Naive thymus-derived CD8-positive, alpha-beta T cell (primary cell): ENCODE measurements at regions not wholly inside any gene's neighbourhood (a gene's known extent, or its start where the extent isn't known, plus 50 kb on each side); places are given as distances from the start of the nearest gene placed in this dataset.

ENCODE experiments used
- ATAC-seq, 2 donors: fragments of 150-1000 bp; cut with Tn5 transposase in 1 of 2; sonication (Bioruptor Pico), chemical (Tn5 transposase) in 1 of 2; 1 replicate in 1 of 2; 2 replicates in 1 of 2; pipeline ENCODE4 v1.10.0; 2021; ENCODE audit warnings: mild to moderate bottlenecking in 2 of 2, moderate library complexity in 2 of 2
- POLR2A ChIA-PET: fragments of 350-600 bp; sonication (Branson Sonifier 250); formaldehyde crosslinking; loops from one replicate; lab custom pipeline; 2021; ENCODE audit warnings: antibody characterized with exemption; lab: Charles Lee
- DNase-seq, 10 donors: peaks; one replicate each; pipeline versions ENCODE4 v3.0.0 to v3.0.0-alpha.2; 2020 to 2022
- H3K27ac Mint-ChIP-seq, 10 donors: one replicate each; pipeline ENCODE4 v1.8.0; 2020 to 2022; ENCODE audit warnings: mild to moderate bottlenecking in 10 of 10, mixed read lengths in 10 of 10, moderate library complexity in 4 of 10, inconsistent platforms in 1 of 10
- H3K27me3 Mint-ChIP-seq, 5 donors: one replicate each; pipeline ENCODE4 v1.8.0; 2021 to 2022; ENCODE audit warnings: mixed read lengths in 5 of 5
- H3K36me3 Mint-ChIP-seq, 3 donors: one replicate each; pipeline ENCODE4 v1.8.0; 2020 to 2022; ENCODE audit warnings: mixed read lengths in 3 of 3, mild to moderate bottlenecking in 2 of 3, inconsistent platforms in 1 of 3
- H3K4me1 Mint-ChIP-seq, 4 donors: one replicate each; pipeline ENCODE4 v1.8.0; 2021 to 2022; ENCODE audit warnings: mixed read lengths in 4 of 4
- H3K4me3 Mint-ChIP-seq, 10 donors: one replicate each; pipeline ENCODE4 v1.8.0; 2020 to 2022; ENCODE audit warnings: mild to moderate bottlenecking in 10 of 10, mixed read lengths in 10 of 10, moderate library complexity in 6 of 10, inconsistent platforms in 1 of 10
- H3K9me3 Mint-ChIP-seq, 9 donors: one replicate each; pipeline ENCODE4 v1.8.0; 2020 to 2022; ENCODE audit warnings: mixed read lengths in 9 of 9, mild to moderate bottlenecking in 3 of 9, inconsistent platforms in 1 of 9, moderate library complexity in 1 of 9

DNA sequence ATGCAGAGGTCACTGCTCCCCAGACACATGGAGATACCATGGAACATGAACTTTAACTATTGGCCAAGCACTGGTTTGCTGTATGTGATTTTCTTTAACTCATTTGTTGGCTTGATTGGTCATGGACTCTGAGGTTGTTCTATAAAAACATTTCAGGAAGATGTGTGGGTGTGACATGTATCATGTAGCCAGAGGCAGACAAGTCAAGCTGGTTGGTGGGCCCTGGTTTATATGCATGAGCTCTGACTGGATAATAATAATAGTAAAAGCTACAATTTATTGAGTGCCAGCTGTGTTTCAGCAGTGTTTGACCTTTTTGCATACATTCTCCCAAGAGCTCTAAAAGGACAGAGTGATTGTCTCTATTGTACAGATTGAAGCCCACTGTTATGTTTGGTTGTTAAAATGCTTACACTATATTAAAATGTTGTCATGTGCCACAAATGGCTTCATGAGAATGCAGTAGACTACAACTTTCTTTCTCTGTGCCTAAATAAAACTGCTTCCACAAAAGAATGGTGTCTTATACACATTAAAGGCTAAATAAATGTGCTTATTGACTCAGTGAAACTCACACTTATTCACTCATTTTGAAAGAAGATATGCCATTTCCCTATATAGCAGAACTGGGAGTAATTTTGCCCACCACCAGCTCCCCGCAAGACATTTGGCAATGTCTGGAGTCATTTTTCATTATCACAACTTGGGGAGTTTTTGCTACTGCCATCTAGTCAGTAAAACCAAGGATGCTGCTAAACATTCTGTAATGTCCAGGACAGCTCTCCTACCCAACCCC is 243.6 kb upstream of the NFE2L3 start:
- Mint-ChIP-seq H3K4me3 (no peak overlapping the region), H3K9me3 (no peaks in the 10 kb centered on the region), H3K27me3 (peaks cover 5 to 13% (median 9%) of the 10 kb centered on the region in 5 donors), H3K4me1 (no peaks in the 10 kb centered on the region), H3K27ac (no peak overlapping the region), H3K36me3 (no peaks in the 10 kb centered on the region)
- ATAC-seq (no peak), DNase-seq (no peak)
- POLR2A ChIA-PET, result no interaction called here

DNA sequence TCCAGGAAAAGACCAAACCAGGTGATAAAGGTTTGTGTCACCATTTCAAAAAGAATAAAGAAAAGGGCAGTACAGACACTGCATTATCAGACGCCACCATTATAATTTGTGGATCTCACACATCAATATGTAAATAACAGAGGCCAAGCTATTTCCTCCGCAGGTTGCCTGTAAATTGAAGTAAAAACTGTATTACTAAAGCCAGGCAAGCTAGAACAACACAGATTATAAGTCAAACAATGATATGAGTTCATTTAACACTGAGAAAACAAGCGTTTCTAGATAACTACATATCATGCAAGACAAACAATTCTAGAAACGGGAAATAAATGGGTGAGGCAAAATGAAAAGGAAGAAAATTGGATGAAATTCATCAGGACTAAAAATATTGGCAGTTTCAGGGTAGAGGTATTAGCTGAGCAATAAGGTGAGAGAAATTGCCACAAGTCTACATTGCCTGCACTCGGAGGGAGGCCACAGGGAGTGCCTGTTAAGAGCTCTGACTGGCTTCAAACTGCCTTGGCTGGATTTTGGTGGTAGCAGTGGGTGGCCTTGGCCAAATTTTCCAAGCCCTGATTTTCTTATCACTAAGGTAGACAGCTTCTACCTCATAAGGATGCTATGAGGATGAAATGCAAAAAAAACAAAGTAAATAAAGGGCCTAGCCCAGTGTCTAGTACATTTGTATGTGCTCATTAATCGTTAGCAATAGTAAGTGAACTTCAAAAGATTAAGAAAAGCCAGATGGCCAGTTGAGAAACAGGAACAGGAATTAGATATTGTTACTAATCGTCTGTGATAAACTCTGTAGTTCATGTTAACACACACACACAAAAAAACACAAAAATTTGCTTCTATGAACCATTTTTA is 240.0 kb upstream of the NFE2L3 start:
- Mint-ChIP-seq H3K9me3 (peaks cover 0 to 4% (median 0%) of the 10 kb centered on the region in 9 donors), H3K4me1 (no peaks in the 10 kb centered on the region), H3K4me3 (no peak overlapping the region), H3K27ac (no peak overlapping the region), H3K27me3 (peaks cover 0 to 12% (median 4%) of the 10 kb centered on the region in 5 donors), H3K36me3 (no peaks in the 10 kb centered on the region)
- DNase-seq (no peak), ATAC-seq (no peak)
- POLR2A ChIA-PET, result no interaction called here

DNA sequence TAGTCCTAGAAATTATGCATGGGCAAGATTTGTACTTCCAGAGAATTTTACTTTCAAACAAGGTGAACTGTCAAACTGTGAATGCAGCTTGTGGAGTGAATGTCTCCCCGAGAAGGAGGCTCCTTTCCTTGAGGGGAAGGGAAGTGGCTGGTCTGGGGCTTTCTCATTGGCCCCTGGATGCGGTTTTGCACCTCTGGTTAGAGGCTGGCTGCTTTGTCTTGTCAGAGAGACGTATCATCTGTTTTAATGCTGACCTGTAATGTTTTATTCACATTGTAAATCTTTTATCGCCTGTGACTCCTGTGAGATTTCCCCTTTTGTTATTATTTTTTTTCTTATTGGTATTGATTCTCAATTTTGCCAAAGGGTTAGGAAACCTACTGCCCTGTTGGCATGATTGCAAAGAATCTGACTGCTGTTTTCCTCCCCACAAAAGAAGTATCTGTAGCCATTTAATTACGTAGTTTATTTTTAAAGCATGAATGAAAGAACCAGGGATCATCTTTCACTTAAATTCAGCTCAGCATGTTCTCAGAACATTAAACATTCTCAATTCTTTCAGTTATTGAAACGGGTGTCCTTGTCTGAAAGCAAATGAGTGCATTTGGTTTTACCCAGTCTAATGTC is 238.3 kb upstream of the NFE2L3 start:
- Mint-ChIP-seq H3K9me3 (peaks cover 7 to 18% (median 13%) of the 10 kb centered on the region in 9 donors), H3K36me3 (peaks cover 0 to 11% (median 8%) of the 10 kb centered on the region in 3 donors), H3K27me3 (peaks cover 0 to 15% (median 5%) of the 10 kb centered on the region in 5 donors), H3K4me3 (no peak overlapping the region), H3K27ac (no peak overlapping the region), H3K4me1 (no peaks in the 10 kb centered on the region)
- ATAC-seq (no peak), DNase-seq (peak in 1 of 10 donors; percentile 4)
- POLR2A ChIA-PET, result no interaction called here

DNA sequence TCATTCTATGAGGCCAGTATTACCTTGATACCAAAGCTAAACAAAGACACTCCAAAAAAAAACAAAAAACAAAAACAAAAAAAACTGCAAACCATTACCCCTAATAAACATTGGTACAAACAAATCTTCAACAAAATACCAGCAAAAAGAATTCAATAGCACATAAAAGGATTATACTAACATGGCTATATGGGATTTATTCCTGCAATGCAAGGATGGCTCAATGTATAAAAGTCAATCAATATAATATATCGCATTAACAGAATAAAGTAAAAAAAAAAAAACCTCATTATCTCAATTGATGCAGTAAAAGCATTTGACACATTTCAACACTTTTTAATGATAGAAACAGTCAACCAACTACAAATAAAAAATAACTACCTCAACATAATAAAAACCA is 233.3 kb upstream of the NFE2L3 start:
- no peak for ATAC-seq
- DNase-seq, result no peak
- H3K36me3 Mint-ChIP-seq, result peaks cover 0 to 20% (median 12%) of the 10 kb centered on the region in 3 donors
- no peak overlapping the region for H3K4me3 Mint-ChIP-seq
- H3K27ac Mint-ChIP-seq, result no peak overlapping the region
- H3K9me3 Mint-ChIP-seq, result peaks cover 11 to 36% (median 21%) of the 10 kb centered on the region in 9 donors
- H3K4me1 Mint-ChIP-seq, result no peaks in the 10 kb centered on the region
- H3K27me3 Mint-ChIP-seq, result peaks cover 0 to 35% (median 6%) of the 10 kb centered on the region in 5 donors
- POLR2A ChIA-PET, result interaction anchor here (0.7 kb wide), 1 partner anchor 9 kb away, joined by 3 read pairs; no protein-coding TSS in a partner anchor

DNA sequence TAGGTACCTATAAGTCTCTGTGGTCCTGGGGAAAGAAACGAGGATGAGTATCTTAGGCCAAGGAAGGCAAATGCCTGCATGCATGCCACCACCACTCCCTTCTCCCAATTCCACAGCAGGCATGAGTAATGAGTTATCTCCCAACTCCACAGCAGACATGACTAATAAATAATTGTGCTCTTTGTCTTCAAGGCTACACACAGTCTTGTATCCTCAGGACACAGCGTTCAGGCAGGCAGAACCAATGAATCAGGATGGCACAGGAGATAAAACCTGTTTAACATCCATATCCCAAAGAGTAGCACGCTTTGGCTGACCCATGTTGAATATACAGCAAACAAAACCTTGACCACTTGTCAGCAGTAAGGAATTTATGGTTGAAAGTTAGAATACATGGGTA is 229.7 kb upstream of the NFE2L3 start:
- Mint-ChIP-seq H3K27me3 (peaks cover 0 to 42% (median 6%) of the 10 kb centered on the region in 5 donors), H3K4me1 (peaks cover 0 to 3% (median 0%) of the 10 kb centered on the region in 4 donors), H3K4me3 (no peak overlapping the region), H3K27ac (no peak overlapping the region), H3K36me3 (peaks cover 0 to 20% (median 12%) of the 10 kb centered on the region in 3 donors), H3K9me3 (peaks cover 11 to 36% (median 20%) of the 10 kb centered on the region in 9 donors)
- ATAC-seq (no peak), DNase-seq (no peak)
- POLR2A ChIA-PET, result no interaction called here

DNA sequence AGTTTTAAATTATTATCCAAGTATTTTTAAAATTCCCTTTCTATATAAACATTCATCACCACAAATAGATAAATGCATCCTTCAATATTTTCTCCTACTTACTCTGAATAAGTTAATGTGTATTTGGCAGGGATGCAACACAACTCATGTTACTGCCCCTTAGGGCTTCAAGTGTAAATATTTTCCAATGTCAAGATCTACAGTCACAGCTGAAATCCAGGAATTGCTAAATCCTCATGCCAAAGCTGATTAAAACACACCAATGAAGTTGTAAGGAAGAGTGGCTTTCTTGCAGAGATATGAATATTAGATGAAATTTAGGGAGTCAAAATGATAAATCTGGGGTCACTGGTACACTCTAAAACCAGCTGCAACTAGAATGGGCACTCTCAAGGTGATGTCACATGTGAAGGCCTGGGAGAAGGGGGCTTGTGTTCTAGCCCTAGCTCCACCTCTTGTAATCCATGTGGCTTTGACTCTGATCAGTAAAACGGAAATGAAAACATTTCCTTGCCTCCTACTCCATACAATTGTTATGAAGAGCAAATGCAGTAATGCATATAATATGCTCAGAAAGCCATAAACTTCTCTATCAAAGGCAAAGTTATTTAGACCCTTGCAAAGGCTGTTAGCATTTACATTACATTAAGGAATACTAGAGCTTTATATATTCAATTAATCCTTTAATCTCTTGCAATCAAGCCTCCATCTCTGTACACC is 228.1 kb upstream of the NFE2L3 start:
- DNase-seq (no peak), ATAC-seq (no peak)
- Mint-ChIP-seq H3K4me1 (peaks cover 0 to 3% (median 0%) of the 10 kb centered on the region in 4 donors), H3K4me3 (no peak overlapping the region), H3K9me3 (peaks cover 3 to 25% (median 9%) of the 10 kb centered on the region in 9 donors), H3K36me3 (peaks cover 0 to 10% (median 4%) of the 10 kb centered on the region in 3 donors), H3K27me3 (peaks cover 12 to 48% (median 14%) of the 10 kb centered on the region in 5 donors), H3K27ac (no peak overlapping the region)
- POLR2A ChIA-PET, result no interaction called here

DNA sequence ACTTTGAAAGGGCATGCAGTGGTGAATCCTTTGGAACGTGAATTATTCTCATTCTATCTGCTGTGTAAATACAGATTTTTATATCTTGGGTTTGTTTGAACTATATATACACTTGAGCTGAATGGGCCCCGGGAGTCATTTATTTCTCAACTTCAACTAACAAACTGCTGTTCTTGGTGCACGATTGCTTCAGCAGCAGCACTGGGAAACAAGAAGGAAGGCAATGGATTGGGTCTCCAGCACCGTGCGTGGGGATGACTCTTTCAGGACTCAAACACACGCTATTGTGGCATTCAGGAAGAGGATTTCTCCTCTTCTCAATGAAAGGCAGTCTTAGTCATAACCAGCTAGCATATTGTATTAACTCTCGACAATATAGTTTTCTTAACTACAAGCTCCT is 226.0 kb upstream of the NFE2L3 start:
- Mint-ChIP-seq H3K27me3 (peaks cover 12 to 55% (median 18%) of the 10 kb centered on the region in 5 donors), H3K4me1 (peaks cover 0 to 3% (median 0%) of the 10 kb centered on the region in 4 donors), H3K27ac (no peak overlapping the region), H3K36me3 (peaks cover 0 to 4% (median 2%) of the 10 kb centered on the region in 3 donors), H3K9me3 (peaks cover 0 to 8% (median 4%) of the 10 kb centered on the region in 9 donors), H3K4me3 (no peak overlapping the region)
- POLR2A ChIA-PET, result interaction anchor here (0.6 kb wide), 1 partner anchor 249 kb away, joined by 3 read pairs; no protein-coding TSS in a partner anchor
- DNase-seq (no peak), ATAC-seq (no peak)

DNA sequence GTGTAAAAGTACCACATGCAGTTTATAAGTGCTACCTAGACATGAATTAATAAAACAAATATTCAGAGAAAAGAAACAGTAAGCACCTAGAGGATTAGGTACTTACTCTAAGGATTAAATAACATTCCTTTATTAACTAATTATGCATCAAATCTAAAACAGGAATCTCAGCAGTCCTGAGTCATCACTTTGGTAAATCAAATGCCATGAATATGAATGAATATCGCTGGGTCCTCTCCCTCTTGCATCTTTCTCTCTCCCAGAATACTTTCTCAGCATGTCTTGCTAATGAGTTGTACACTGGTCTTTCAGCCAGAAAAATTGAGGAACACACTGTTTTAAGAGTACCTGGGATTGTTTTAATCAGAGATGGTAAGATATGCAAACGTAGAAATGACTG is 225.5 kb upstream of the NFE2L3 start:
- Mint-ChIP-seq H3K27ac (no peak overlapping the region), H3K4me1 (peaks cover 0 to 3% (median 0%) of the 10 kb centered on the region in 4 donors), H3K4me3 (no peak overlapping the region), H3K9me3 (peaks cover 0 to 8% (median 4%) of the 10 kb centered on the region in 9 donors), H3K27me3 (peaks cover 12 to 53% (median 18%) of the 10 kb centered on the region in 5 donors), H3K36me3 (peaks cover 0 to 4% (median 2%) of the 10 kb centered on the region in 3 donors)
- POLR2A ChIA-PET, result no interaction called here
- DNase-seq (no peak), ATAC-seq (no peak)

DNA sequence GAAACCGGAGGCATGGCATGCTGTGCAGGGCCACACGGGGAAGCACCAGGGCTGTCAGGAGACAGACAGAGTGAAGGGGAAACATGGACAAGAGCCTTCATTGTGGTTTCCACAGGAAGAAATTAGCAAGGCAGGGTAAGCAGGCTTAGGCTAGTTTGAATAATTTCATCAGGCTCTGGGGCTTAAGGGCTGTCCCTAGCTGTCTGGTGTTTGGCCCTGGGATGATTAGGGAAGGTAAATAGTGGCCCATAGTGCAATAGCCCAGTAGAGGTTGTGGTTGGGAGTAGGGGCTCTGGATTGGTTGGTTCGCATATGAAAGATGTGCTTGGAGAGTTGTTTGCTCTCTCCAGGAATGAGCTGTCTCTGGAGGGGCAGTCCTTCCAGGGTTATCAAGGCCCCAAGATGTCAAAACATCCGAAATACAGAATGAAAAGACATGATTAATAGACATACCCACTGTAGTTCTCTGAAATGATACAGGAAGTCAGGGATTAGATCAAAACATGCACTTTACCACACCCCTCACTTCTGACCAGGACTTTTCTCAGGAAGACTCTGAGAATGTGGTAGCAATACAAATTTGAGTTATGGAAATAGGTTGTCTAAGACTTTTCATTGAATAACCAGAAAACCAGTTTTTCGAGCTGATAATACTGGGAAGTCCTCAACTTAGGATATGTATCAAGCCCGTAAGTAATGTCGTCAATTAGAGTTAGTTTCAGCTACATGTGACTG is 224.9 kb upstream of the NFE2L3 start:
- peaks cover 0 to 4% (median 2%) of the 10 kb centered on the region in 3 donors for H3K36me3 Mint-ChIP-seq
- ATAC-seq, result no peak
- peaks cover 0 to 8% (median 4%) of the 10 kb centered on the region in 9 donors for H3K9me3 Mint-ChIP-seq
- H3K4me3 Mint-ChIP-seq, result no peak overlapping the region
- DNase-seq, result no peak
- H3K4me1 Mint-ChIP-seq, result peaks cover 0 to 3% (median 0%) of the 10 kb centered on the region in 4 donors
- POLR2A ChIA-PET, result no interaction called here
- H3K27ac Mint-ChIP-seq, result no peak overlapping the region
- peaks cover 12 to 51% (median 18%) of the 10 kb centered on the region in 5 donors for H3K27me3 Mint-ChIP-seq

DNA sequence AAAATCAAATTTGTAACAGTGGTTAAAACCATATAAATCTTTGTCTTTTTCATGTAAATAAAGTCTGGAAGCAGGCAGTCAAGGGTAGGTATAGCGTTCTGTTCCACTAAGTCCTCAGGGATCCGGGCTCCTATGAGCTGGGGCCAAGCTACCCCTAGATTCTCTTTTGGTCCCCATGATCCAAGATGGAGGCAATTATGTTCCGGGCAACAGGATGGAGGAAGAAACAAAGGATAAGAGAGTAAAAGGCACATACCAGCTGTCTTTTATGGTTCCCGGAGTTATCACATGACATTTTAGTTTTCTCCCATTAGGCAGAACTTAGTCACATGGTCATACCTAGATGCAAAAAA is 224.4 kb upstream of the NFE2L3 start:
- Mint-ChIP-seq H3K27ac (no peak overlapping the region), H3K27me3 (peaks cover 17 to 48% (median 18%) of the 10 kb centered on the region in 5 donors), H3K4me3 (no peak overlapping the region), H3K9me3 (peaks cover 0 to 12% (median 4%) of the 10 kb centered on the region in 9 donors), H3K36me3 (peaks cover 0 to 8% (median 2%) of the 10 kb centered on the region in 3 donors), H3K4me1 (peaks cover 0 to 3% (median 0%) of the 10 kb centered on the region in 4 donors)
- no peak for ATAC-seq
- POLR2A ChIA-PET, result no interaction called here
- no peak for DNase-seq

DNA sequence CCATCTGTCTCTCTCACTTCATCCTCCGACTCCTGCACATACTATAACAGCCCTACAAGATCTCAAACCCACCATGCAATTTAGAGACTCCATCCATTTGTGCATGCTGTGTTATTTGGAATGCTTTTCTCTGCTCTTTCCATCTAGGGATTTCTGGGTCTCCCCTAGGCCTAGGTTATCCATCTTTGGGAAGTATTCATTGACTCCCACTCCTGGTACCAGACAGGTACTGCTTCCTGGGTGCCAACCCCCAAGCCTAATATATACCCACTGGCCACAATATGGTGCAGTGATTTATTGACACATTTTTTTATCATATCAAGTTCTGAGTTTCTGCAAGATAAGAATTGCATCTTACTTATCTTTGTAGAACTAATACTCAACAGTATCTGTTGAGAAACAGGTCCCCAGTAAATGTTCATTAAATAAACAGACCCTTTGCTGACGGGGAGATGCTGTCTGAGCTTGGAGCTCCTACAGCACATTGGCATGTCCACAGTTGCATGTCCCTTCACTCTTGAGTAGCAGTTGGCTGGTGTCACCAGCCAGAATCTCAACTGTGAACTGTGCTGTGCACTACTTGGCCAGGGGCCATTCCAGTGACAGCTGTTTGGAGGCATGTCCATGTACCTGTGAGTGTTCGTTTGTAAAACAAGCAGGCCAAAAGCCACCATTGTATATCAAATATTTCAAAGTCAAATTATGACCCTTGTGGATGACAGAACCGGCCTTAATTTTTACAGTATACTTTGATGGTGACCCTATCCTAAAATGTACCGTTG is 223.3 kb upstream of the NFE2L3 start:
- POLR2A ChIA-PET, result no interaction called here
- H3K27ac Mint-ChIP-seq, result no peak overlapping the region
- ATAC-seq (no peak), DNase-seq (no peak)
- peaks cover 0 to 18% (median 12%) of the 10 kb centered on the region in 3 donors for H3K36me3 Mint-ChIP-seq
- no peak overlapping the region for H3K4me3 Mint-ChIP-seq
- H3K4me1 Mint-ChIP-seq, result peaks cover 0 to 3% (median 0%) of the 10 kb centered on the region in 4 donors
- H3K9me3 Mint-ChIP-seq, result peaks cover 8 to 23% (median 15%) of the 10 kb centered on the region in 9 donors
- peaks cover 20 to 45% (median 29%) of the 10 kb centered on the region in 5 donors for H3K27me3 Mint-ChIP-seq
